Activated CD8-positive, alpha-beta memory T cell treated with anti-CD3 and anti-CD28 coated beads for 1 hour (primary cell): ENCODE measurements at regions not wholly inside any gene's neighbourhood (a gene's known extent, or its start where the extent isn't known, plus 50 kb on each side); places are given as distances from the start of the nearest gene placed in this dataset.

Experiments used
- DNase-seq, 2 donors: peaks; one replicate each; pipeline ENCODE4 v3.0.0-alpha.2; 2020; ENCODE audit warnings: low read depth in 1 of 2; ENCODE audit errors: extremely low read depth in 1 of 2

DNA sequence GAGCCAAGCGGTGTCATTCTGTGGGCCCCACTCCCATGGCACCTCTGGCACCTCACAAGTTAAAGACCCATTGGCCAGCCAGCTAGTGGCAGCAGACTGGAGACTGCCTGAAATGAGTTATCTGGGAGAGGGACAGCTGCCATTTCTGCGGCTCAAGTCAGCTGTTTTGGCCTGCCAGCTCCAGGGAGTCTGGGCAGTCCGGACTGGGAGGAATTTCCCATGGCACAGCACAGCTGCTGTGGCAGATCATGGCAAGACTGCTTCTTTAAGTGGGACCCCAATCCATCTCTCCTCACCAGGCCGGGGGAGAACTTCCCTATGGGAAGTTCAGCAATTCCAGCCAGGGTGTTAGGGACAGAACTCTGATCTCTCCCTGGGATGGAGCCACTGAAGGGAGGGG lies 2187.6 kb upstream of the CELF4 start:
- no peak for DNase-seq

DNA sequence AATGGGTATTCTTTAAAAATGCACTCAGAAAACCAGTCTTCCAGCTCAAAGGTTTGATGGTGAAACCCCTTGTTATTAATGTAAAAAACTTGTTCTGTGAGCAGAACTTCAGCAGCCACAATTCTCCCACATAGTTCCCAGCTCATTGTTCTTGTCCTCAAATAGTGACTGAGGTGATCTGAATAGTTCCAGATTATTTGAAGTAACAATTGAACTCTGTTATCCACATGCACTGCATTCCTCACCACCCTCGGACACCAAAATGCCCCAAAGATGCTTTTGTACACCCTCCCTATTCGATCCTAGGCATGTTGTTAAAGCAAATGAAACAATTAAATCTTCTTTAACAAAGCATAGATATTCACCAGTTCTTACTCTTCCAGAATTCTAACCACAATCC lies 2186.8 kb upstream of the CELF4 start:
- no peak for DNase-seq

DNA sequence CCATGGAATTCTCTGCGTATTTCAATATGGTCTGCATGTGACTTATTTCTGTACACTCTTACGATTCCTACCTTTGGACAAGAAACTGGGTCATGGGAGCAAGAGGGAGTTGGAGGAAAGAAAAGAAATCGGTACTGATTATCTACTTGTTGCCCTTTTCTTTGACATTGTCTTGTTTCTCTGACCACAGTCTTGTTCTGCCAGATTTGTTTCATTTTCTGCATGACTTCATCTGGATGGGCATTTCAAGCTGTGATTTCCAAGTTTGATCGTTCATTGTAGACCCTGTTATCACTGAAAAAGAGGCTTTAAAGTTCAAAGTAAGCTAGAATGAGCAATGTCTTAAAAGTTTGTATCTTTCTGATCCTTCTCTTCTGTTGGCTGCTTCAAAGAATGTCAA lies 2186.3 kb upstream of the CELF4 start:
- no peak for DNase-seq

DNA sequence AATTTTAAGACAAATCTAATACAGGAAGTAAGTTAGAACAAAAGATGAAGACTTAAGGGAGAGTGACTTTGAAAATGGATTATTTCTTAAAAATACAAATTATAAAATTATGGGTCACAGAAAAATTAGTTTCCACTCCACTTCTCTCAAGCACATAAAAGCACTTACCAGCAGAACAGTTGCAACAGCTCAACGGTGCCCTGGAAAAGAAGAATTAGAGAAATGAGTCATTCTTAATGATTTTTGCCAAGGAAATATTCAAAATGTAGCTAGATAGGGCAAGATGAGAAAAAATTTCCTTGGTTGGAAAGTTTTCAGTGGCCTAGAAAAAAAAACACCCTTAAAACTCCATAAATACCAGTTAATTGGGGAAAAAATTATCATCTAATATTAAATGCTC lies 2185.6 kb upstream of the CELF4 start:
- DNase-seq = no peak

DNA sequence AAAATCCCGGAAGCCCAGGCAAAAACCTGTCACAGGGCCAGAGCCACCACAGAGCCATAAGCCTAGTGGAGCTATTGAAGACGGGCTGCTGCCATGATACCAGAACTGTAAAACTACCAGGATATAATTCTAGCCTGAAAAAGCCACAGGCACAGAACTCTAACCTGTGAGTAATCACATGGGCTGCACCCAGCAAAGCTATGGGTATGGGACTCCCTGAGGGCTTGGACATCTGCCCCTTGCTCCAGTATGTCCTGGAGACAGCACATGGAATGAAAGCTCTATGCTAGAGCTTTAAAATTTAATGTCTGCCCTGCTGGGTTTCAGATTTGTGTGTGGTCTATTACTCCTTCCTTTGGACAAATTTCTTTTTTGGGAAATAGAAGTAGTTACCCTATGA lies 2183.6 kb upstream of the CELF4 start:
- no peak for DNase-seq

DNA sequence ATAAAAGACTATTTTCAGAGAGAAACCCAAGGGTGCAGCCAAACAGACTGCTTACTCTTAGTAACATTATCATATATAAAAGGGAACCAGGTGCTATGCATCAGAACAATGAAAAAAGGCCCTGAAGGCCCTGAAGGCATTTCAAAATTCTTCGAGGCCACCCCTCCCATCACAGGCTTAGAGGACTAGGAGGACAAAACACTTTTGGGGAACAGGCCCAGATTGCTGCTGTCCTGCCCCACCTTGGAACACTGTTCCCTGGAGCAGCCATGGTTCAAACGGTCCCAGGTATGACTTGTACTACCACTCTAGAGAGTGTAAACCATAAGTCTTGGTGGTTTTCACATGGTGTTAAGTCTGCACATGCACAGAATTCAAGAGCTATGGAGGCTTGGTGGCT lies 2183.1 kb upstream of the CELF4 start:
- no peak for DNase-seq

- DNase-seq = no peak
Measured at GRCh38 chr18:39746201-39746600, 2180.6 kb upstream of the CELF4 start.

- no peak for DNase-seq
Measured at GRCh38 chr18:39743463-39743862, 2177.9 kb upstream of the CELF4 start.

DNA sequence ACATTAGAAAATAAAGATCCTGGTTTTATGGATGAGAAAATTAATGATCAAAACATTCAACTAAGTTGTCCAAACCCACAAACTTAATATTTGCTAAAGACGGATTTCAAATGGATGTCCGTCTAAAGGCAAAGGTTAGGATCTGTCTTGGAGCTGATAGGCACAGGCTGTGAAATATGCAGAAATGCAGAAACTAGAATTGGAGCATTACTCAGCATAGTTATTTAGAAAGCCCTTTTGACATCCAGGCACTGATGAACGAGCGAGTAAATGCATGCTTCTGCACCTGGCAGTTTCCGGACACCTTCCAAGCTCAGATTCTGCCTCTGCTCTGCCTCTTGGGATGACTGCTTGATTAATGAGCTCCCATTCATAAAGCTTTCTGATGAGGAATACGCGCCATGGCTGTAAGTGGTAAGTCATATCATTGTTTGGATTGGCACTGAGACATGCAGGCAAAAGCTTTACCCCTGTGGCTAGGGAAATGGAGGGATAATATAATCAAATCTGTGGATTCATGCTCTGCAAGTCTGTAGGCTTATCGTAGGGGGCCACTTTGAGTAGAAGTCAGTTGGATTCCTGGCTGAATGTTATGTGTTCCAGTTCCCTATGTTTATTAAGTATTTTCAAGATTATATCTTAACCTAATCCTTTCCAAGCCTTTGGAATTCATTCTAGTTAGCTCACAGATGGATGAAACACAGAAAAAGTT lies 2176.3 kb upstream of the CELF4 start:
- DNase-seq = no peak

DNA sequence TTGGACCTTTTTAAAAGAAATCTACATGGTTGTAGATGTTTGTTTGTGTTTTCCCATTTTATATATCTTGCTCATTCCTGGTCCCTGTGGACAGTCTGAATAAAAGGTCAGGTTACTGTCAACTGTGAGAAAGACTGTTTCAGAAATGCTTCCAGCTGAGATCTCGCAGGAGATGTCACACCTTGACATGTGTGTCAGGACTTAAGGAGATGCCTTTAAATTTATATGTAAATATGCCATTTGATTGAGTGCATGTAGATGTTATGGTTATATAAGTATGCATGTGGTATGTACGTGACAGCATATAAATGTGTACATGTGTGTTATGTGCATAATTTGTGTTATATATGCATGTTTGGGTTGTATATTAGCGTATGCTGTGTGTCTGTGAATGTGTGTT lies 2172.3 kb upstream of the CELF4 start:
- no peak for DNase-seq

- no peak for DNase-seq
Measured at GRCh38 chr18:39732918-39733317, 2167.3 kb upstream of the CELF4 start.

DNA sequence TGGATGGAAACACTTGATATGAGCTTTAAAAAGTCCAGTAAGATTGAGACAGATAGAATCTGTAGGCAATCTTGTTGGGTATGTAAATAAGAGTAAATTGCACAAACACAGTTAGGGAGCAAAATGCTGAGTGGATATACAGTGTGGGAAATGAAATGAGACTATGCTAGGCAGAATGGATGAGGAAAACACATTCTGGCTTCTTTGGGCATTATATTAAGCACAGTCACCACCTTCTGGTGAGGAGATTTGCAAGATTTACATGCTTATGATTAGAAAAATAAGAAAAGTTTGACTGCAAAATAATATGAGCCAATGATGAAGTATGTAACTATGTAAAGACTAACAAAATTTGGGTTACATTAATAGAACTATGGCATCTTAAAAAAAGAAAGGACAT lies 2165.0 kb upstream of the CELF4 start:
- DNase-seq = no peak

GRCh38 chr18:39724652-39725051 lies 2159.1 kb upstream of the CELF4 start:
- DNase-seq = no peak

DNA sequence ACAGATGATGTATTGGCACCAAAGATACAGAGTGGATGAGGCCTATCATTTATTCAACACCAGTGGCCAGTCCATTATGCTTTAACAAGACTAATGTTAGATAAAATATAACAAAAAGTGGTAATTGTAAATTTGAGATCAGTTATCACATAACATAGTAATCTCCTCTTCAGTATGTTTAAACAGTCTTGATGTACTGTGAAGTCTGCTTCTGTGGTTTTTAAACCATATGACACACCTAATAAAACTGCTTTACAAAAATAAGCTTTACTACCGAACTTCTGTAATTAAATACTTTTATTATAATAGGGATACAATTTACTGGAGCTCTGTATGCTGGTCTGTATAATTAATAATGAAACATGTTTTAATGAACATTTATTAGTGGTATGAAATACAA lies 2156.1 kb upstream of the CELF4 start:
- DNase-seq = no peak

- no peak for DNase-seq
Measured at GRCh38 chr18:39713961-39714360, 2148.4 kb upstream of the CELF4 start.

GRCh38 chr18:39711701-39712100 lies 2146.1 kb upstream of the CELF4 start:
- no peak for DNase-seq

DNA sequence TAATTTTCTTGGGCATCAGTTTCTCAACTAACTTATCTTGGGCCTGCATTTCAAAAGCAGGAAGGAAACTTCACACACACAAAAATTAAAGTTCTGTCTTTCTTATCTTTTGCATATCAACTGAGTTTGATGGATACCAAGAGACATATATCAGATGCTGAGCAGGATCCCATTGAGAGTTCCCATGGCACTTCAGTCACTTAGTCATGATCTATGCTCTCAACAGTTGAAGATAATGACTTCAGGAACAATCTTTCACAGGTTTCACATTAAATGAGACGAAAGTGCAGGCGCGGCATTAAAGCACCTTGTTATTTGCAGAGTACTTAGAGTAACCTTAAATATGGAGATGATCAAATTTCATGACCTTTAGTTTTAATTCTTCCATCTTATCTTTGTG lies 2139.8 kb upstream of the CELF4 start:
- no peak for DNase-seq

DNA sequence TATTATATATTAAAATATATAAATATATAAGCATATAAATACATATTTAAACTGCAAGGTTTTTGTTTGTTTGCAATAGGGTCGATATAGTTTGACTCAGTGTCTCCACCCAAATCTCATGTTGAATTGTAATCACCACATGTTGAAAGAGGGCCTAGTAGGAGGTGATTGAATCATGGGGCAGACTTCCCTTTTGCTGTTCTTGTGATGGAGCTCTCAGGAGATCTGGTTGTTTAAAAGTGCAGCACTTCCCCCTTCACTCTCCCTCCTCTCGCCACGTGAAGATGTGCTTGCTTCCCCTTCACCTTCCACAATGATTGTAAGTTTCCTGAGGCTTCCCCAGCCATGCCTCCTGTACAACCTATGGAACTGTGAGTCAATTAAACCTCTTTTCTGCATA lies 2137.3 kb upstream of the CELF4 start:
- DNase-seq = no peak

DNA sequence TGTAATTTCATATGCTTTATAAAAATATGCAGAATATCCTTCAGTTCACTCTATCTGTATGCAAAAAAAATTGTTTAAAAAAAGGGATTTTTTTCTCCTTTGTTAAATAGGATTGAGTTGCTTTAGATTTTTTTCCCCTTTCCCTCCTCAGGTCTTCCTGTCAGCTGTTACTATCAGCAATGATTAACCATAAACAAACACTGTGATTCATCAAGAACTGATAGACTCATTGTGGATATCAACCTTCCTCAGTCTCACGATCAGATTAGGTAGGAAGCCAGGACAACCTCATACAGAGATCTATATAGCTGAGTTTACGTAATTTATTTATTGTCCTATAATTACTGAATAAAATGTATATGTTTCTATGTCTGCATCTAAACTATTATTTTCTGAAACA lies 2136.2 kb upstream of the CELF4 start:
- DNase-seq = no peak

GRCh38 chr18:39701055-39701783 lies 2135.6 kb upstream of the CELF4 start:
- no peak for DNase-seq

DNA sequence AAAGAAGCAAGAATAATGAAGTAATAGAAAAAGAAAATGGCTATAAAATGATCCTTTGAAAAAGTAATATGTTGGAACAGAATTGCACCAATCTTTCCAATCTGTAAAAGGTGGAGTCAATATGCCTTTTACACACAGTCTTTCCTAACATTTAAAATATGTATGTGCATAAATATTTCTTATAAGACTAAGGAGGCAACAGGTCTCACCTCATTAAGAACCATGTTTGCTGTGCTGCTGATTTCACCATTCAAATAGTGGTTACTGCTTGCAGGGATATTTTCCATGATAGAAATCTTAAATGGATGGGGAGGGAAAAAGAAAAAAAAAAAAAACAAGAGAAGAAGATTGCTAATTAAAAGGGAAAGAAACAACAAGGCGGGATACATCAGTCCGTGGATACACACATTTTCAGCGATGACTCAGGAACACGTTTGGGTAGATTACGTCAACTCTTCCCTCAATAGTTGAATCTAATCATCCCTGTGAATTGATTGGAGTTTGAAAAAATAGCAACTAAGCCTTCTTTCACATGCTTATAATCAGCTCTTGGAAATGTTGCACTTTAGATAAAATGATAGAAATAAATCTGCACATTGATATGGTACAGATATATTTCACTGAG lies 2133.9 kb upstream of the CELF4 start:
- DNase-seq = no peak

GRCh38 chr18:39698436-39698835 lies 2132.8 kb upstream of the CELF4 start:
- DNase-seq = no peak
